Nephron progenitor cell (in vitro differentiated cells): ENCODE measurements at regions not wholly inside any gene's neighbourhood (a gene's known extent, or its start where the extent isn't known, plus 50 kb on each side); places are given as distances from the start of the nearest gene placed in this dataset.

Experiments
- DNase-seq: peaks from one replicate; pipeline ENCODE4 v3.0.0; 2021
- H3K27ac Mint-ChIP-seq: 2 replicates; pipeline ENCODE4 v1.8.0; 2021; ENCODE audit warnings: mild to moderate bottlenecking, moderate library complexity, mixed read lengths
- H3K27me3 Mint-ChIP-seq: 2 replicates; pipeline ENCODE4 v1.8.0; 2021; ENCODE audit warnings: mild to moderate bottlenecking, low read depth, mixed read lengths; ENCODE audit not compliant: poor library complexity
- H3K36me3 Mint-ChIP-seq: 2 replicates; pipeline ENCODE4 v1.8.0; 2021; ENCODE audit warnings: low read depth, mixed read lengths
- H3K4me1 Mint-ChIP-seq: 2 replicates; pipeline ENCODE4 v1.8.0; 2021; ENCODE audit warnings: mixed read lengths
- H3K4me3 Mint-ChIP-seq: 2 replicates; pipeline ENCODE4 v1.8.0; 2021; ENCODE audit warnings: mild to moderate bottlenecking, moderate library complexity, mixed read lengths
- H3K9me3 Mint-ChIP-seq: 2 replicates; pipeline ENCODE4 v1.8.0; 2021; ENCODE audit warnings: mild to moderate bottlenecking, moderate library complexity, mixed read lengths
- CTCF ChIP-seq: fragments of 200-600 bp; sonication (generic); IDR thresholded peaks from 2 replicates; pipeline ENCODE4 v1.5.0; 2021; ENCODE audit warnings: antibody characterized with exemption

- no peaks in the 10 kb centered on the region for H3K27me3 Mint-ChIP-seq
- DNase-seq = no peak
- peaks cover 44% of the 10 kb centered on the region for H3K9me3 Mint-ChIP-seq
- H3K4me3 Mint-ChIP-seq = no peak overlapping the region
- no peaks in the 10 kb centered on the region for H3K4me1 Mint-ChIP-seq
- no peak for TF ChIP-seq CTCF
- peaks cover 43% of the 10 kb centered on the region for H3K36me3 Mint-ChIP-seq
- no peak overlapping the region for H3K27ac Mint-ChIP-seq
Measured at GRCh38 chr18:39396168-39396567, 1830.6 kb upstream of the CELF4 start.

- Mint-ChIP-seq H3K36me3 (peaks cover 39% of the 10 kb centered on the region), H3K9me3 (peaks cover 44% of the 10 kb centered on the region), H3K27ac (peak overlapping the region; percentile 76), H3K27me3 (peaks cover 3% of the 10 kb centered on the region), H3K4me3 (no peak overlapping the region), H3K4me1 (peaks cover 10% of the 10 kb centered on the region)
- no peak for DNase-seq
- TF ChIP-seq CTCF = no peak
Measured at GRCh38 chr18:39389800-39390379, 1824.3 kb upstream of the CELF4 start.

GRCh38 chr18:39380866-39381265 lies 1815.3 kb upstream of the CELF4 start:
- Mint-ChIP-seq H3K36me3 (no peaks in the 10 kb centered on the region), H3K4me1 (peaks cover 18% of the 10 kb centered on the region), H3K27ac (no peak overlapping the region), H3K9me3 (no peaks in the 10 kb centered on the region), H3K4me3 (peak overlapping the region; percentile 3), H3K27me3 (no peaks in the 10 kb centered on the region)
- no peak for DNase-seq
- TF ChIP-seq CTCF = no peak

GRCh38 chr18:39380186-39380725 lies 1814.7 kb upstream of the CELF4 start:
- DNase-seq = no peak
- H3K9me3 Mint-ChIP-seq = no peaks in the 10 kb centered on the region
- peaks cover 24% of the 10 kb centered on the region for H3K4me1 Mint-ChIP-seq
- H3K27ac Mint-ChIP-seq = peak overlapping the region; percentile 53
- no peaks in the 10 kb centered on the region for H3K27me3 Mint-ChIP-seq
- no peak for TF ChIP-seq CTCF
- H3K4me3 Mint-ChIP-seq = no peak overlapping the region
- H3K36me3 Mint-ChIP-seq = no peaks in the 10 kb centered on the region

- H3K4me3 Mint-ChIP-seq = no peak overlapping the region
- peaks cover 19% of the 10 kb centered on the region for H3K4me1 Mint-ChIP-seq
- no peak for TF ChIP-seq CTCF
- H3K27me3 Mint-ChIP-seq = no peaks in the 10 kb centered on the region
- H3K9me3 Mint-ChIP-seq = peaks cover 22% of the 10 kb centered on the region
- DNase-seq = no peak
- H3K36me3 Mint-ChIP-seq = peaks cover 14% of the 10 kb centered on the region
- H3K27ac Mint-ChIP-seq = no peak overlapping the region
Measured at GRCh38 chr18:39375066-39375465, 1809.5 kb upstream of the CELF4 start.

GRCh38 chr18:39371996-39372395 lies 1806.4 kb upstream of the CELF4 start:
- H3K4me1 Mint-ChIP-seq = peaks cover 16% of the 10 kb centered on the region
- peaks cover 14% of the 10 kb centered on the region for H3K36me3 Mint-ChIP-seq
- H3K4me3 Mint-ChIP-seq = no peak overlapping the region

More at GRCh38 chr18:39371996-39372395, 1806.4 kb upstream of the CELF4 start:
- no peaks in the 10 kb centered on the region for H3K27me3 Mint-ChIP-seq
- TF ChIP-seq CTCF = no peak
- no peak overlapping the region for H3K27ac Mint-ChIP-seq
- no peak for DNase-seq
- peaks cover 22% of the 10 kb centered on the region for H3K9me3 Mint-ChIP-seq
